Natural killer cell treated with Interleukin-12 subunit alpha and Interleukin-12 subunit beta and Interleukin-15 and Interleukin-18, amount 100 ng/mL, for 72 hours (primary cell): ENCODE measurements at regions not wholly inside any gene's neighbourhood (a gene's known extent, or its start where the extent isn't known, plus 50 kb on each side); places are given as distances from the start of the nearest gene placed in this dataset.
"Not testable (repeated sequence)": the region's sequence is repeated elsewhere in the genome, so short reads cannot be mapped to it uniquely, and the experiment has no call there.

Experiments used
- ATAC-seq, 2 donors: fragments of 150-1000 bp; cut with Tn5 transposase in 1 of 2; sonication (Bioruptor Pico), chemical (Tn5 transposase) in 1 of 2; 2 replicates each; pipeline ENCODE4 v1.10.0; 2021
- DNase-seq: peaks from one replicate; pipeline ENCODE4 v3.0.0; 2022; ENCODE audit warnings: low spot score
- H3K27ac Mint-ChIP-seq, 2 donors: 1 replicate in 1 of 2; 2 replicates in 1 of 2; pipeline ENCODE4 v1.8.0; 2022; ENCODE audit warnings: mixed read lengths in 2 of 2, mild to moderate bottlenecking in 1 of 2, moderate library complexity in 1 of 2
- H3K27me3 Mint-ChIP-seq, 2 donors: 1 replicate in 1 of 2; 2 replicates in 1 of 2; pipeline ENCODE4 v1.8.0; 2022; ENCODE audit warnings: mixed read lengths in 2 of 2
- H3K36me3 Mint-ChIP-seq: one replicate; pipeline ENCODE4 v1.8.0; 2022; ENCODE audit warnings: mixed read lengths
- H3K4me1 Mint-ChIP-seq, 2 donors: 1 replicate in 1 of 2; 2 replicates in 1 of 2; pipeline ENCODE4 v1.8.0; 2022; ENCODE audit warnings: low read depth in 2 of 2, mixed read lengths in 2 of 2, mild to moderate bottlenecking in 1 of 2
- H3K4me3 Mint-ChIP-seq: one replicate; pipeline ENCODE4 v1.8.0; 2022; ENCODE audit warnings: mixed read lengths
- H3K9me3 Mint-ChIP-seq: 2 replicates; pipeline ENCODE4 v1.8.0; 2022; ENCODE audit warnings: mixed read lengths

DNA sequence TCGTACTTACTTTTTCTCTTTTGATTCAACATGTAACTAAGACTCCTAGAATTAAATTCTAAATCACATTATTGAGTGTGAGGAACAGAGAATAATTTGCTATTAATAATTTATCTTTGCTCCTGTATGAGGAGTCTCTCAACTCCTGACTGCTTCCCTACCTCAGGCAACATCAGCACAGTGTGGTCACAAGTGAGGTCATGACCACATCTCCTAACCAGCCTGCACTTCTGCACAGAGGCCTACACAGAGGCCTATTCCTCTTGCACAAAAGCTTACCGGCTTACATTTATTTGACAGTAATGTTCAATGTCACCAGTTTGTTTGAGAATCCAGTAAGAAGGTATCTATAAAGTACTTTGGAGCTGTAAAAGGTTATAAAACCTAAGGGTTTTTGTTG lies 637.4 kb upstream of the MARCKS start:
- H3K27ac Mint-ChIP-seq, result no peak overlapping the region
- peaks cover 14% of the 10 kb centered on the region for H3K9me3 Mint-ChIP-seq
- no peaks in the 10 kb centered on the region for H3K4me1 Mint-ChIP-seq
- no peaks in the 10 kb centered on the region for H3K27me3 Mint-ChIP-seq
- ATAC-seq (no peak), DNase-seq (no peak)
- peaks cover 5% of the 10 kb centered on the region for H3K36me3 Mint-ChIP-seq
- no peak overlapping the region for H3K4me3 Mint-ChIP-seq

DNA sequence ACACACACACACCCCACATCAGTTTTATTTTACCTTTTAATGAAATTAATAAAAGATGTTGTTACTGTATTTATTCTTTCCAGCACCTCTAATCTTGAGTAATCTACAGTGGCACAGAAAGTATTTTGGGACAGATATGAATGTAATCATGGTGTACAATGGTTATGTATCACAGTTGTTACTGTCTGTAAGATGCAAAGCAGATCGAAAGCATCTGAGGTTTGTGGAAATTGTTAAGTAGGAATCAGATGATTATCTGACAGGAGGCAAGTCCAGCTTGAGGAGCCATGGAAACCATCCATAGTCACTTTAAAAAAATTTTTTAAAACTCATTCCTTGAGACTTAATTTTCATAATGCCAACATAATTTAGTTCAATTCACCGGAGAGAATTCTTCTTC lies 636.3 kb upstream of the MARCKS start:
- DNase-seq (no peak), ATAC-seq (no peak)
- Mint-ChIP-seq H3K9me3 (peaks cover 12% of the 10 kb centered on the region), H3K27me3 (no peaks in the 10 kb centered on the region), H3K27ac (no peak overlapping the region), H3K4me1 (no peaks in the 10 kb centered on the region), H3K36me3 (no peaks in the 10 kb centered on the region), H3K4me3 (no peak overlapping the region)

GRCh38 chr6:113221850-113222249 lies 635.3 kb upstream of the MARCKS start:
- Mint-ChIP-seq H3K4me3 (no peak overlapping the region), H3K27ac (no peak overlapping the region), H3K36me3 (no peaks in the 10 kb centered on the region), H3K9me3 (peaks cover 12% of the 10 kb centered on the region), H3K4me1 (no peaks in the 10 kb centered on the region), H3K27me3 (no peaks in the 10 kb centered on the region)
- DNase-seq, result no peak
- no peak for ATAC-seq

DNA sequence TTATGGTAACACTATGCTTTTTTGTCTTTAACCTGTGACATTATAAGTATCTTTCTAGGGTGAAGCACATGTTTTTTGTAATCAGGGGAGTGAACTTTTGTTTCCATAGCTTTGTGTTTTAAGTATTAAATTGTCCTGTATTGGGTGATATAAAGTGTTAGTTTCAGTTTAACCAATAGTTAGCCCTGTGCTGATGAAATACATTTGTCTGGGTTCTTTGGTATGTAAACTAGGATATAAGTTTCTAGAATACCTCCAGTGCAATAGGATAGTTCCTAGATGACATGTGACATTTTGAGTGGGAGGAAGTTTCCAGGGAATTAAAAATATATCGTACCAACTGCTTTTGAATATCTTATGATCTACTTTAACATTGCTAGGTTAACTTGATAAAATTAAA lies 611.0 kb upstream of the MARCKS start:
- no peak overlapping the region for H3K4me3 Mint-ChIP-seq
- H3K27ac Mint-ChIP-seq, result no peak overlapping the region
- no peak for DNase-seq
- no peaks in the 10 kb centered on the region for H3K36me3 Mint-ChIP-seq
- no peaks in the 10 kb centered on the region for H3K4me1 Mint-ChIP-seq
- peaks cover 11% of the 10 kb centered on the region for H3K9me3 Mint-ChIP-seq
- ATAC-seq, result no peak
- no peaks in the 10 kb centered on the region for H3K27me3 Mint-ChIP-seq

DNA sequence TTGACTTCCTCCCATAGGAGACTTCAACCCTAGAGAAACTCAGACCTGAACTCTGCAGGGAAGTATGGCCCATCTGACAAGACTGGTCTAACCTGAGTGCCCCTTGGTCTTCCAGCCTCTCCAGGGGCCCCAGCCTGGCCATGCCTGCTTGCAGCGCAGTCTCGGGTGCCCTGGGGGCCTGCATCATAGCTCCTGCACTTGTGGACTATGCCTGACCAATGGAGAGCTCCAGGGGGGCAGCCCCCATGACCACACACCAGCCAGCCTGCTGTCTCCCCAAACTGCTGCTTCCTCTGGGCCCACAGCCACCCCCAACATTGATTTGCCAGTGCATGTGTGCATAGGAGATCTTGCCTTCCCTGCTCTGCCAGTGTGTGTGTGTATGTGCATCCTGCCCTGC lies 608.6 kb upstream of the MARCKS start:
- ATAC-seq (peak in 1 of 2 donors; percentile 15), DNase-seq (no peak)
- no peak overlapping the region for H3K4me3 Mint-ChIP-seq
- no peaks in the 10 kb centered on the region for H3K36me3 Mint-ChIP-seq
- H3K4me1 Mint-ChIP-seq, result no peaks in the 10 kb centered on the region
- peaks cover 17% of the 10 kb centered on the region for H3K9me3 Mint-ChIP-seq
- no peaks in the 10 kb centered on the region for H3K27me3 Mint-ChIP-seq
- H3K27ac Mint-ChIP-seq, result no peak overlapping the region

- ATAC-seq, H3K4me1 Mint-ChIP-seq, H3K4me3 Mint-ChIP-seq, DNase-seq, H3K27ac Mint-ChIP-seq, H3K36me3 Mint-ChIP-seq, H3K27me3 Mint-ChIP-seq: not testable (repeated sequence)
- H3K9me3 Mint-ChIP-seq, result peaks cover 12% of the 10 kb centered on the region
Observed at GRCh38 chr6:113254194-113254593, 603.0 kb upstream of the MARCKS start.

DNA sequence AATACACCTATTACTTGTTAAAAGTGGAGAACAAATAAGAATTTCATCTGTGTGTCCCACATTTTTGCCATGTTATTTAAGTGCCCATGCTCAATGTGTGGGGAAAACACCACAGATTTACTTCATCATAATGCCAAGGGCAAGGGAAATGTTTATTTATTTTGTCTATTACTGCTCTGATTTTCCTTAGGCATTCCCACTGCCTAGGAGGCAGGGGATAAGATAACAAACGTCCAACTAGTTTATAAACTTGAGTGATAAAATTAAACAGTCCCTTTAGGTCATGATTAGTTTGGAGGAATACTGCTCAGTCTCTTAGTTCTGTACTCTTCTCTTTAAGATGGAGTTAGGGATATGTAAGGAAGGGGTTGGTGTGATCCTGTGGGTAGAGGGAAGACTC lies 598.4 kb upstream of the MARCKS start:
- H3K36me3 Mint-ChIP-seq, result no peaks in the 10 kb centered on the region
- no peak overlapping the region for H3K4me3 Mint-ChIP-seq
- no peaks in the 10 kb centered on the region for H3K27me3 Mint-ChIP-seq
- H3K27ac Mint-ChIP-seq, result no peak overlapping the region
- ATAC-seq (no peak), DNase-seq (no peak)
- H3K4me1 Mint-ChIP-seq, result no peaks in the 10 kb centered on the region
- H3K9me3 Mint-ChIP-seq, result peaks cover 7% of the 10 kb centered on the region

- ATAC-seq, result no peak
- peaks cover 9% of the 10 kb centered on the region for H3K36me3 Mint-ChIP-seq
- no peak overlapping the region for H3K27ac Mint-ChIP-seq
- no peaks in the 10 kb centered on the region for H3K4me1 Mint-ChIP-seq
- H3K27me3 Mint-ChIP-seq, result no peaks in the 10 kb centered on the region
- DNase-seq, result no peak
- H3K9me3 Mint-ChIP-seq, result peaks cover 10% of the 10 kb centered on the region
- H3K4me3 Mint-ChIP-seq, result no peak overlapping the region
Observed at GRCh38 chr6:113271437-113271836, 585.7 kb upstream of the MARCKS start.

DNA sequence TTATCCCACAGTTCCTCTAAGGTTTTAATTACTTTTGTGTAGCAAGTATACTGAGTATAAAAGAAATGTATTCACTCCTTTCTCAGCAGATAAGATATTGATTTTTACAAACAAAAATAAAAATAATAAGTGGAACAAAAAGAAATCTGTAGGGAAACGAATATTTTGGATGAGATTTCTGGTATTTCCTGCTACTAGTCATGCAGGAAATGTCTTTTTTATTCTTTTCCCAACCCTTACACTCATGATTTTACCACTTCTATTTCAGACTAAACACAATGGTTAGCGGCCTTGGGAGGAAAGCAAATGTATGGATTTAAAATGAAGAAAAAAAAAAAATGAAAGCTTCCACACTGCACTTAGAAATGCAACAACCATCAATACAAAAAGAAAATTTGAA lies 580.5 kb upstream of the MARCKS start:
- Mint-ChIP-seq H3K27me3 (no peaks in the 10 kb centered on the region), H3K36me3 (peaks cover 4% of the 10 kb centered on the region), H3K27ac (no peak overlapping the region), H3K9me3 (peaks cover 10% of the 10 kb centered on the region), H3K4me1 (no peaks in the 10 kb centered on the region), H3K4me3 (no peak overlapping the region)
- DNase-seq (no peak), ATAC-seq (no peak)

DNA sequence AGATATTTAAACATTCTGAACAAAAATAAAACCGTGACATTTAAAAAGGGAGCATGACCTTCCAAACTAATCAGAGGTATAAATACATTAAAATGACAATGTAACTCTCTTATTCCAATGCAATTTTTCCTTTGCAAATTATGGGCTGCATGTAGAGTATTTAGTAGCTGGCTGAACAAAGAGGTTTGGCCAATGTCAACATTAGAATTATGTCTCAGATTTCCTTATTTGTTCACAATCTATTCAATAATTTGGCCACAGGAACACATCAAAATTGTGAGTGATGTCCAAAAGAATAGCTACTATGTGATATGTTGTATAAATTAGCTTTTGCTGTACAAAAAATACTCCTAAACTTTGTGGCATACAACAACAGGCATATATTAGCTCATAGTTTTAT lies 580.0 kb upstream of the MARCKS start:
- Mint-ChIP-seq H3K36me3 (peaks cover 4% of the 10 kb centered on the region), H3K27ac (no peak overlapping the region), H3K4me3 (no peak overlapping the region), H3K4me1 (no peaks in the 10 kb centered on the region), H3K9me3 (peaks cover 10% of the 10 kb centered on the region), H3K27me3 (no peaks in the 10 kb centered on the region)
- ATAC-seq (no peak), DNase-seq (no peak)

DNA sequence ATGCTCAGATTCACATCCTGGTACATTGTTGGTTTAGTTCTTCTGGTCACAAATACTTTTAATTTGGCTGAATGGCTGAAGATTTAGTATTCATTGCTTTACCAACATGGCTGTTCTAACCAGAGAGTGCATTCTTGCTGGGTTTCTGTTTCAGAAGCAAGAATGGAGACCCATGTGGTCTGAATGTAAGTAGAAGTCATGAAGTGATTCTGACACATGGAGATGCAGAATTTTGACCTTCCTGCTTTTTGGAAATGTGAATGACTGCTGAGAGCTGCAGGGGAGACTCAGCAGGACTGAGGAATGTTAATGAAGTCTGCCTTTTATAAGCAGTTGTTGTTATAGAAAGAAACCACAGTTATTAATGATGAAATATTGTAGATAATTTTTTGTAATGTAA lies 576.1 kb upstream of the MARCKS start:
- H3K27ac Mint-ChIP-seq, result no peak overlapping the region
- DNase-seq, result no peak
- H3K9me3 Mint-ChIP-seq, result peaks cover 4% of the 10 kb centered on the region
- ATAC-seq, result no peak
- H3K36me3 Mint-ChIP-seq, result peaks cover 4% of the 10 kb centered on the region
- H3K4me1 Mint-ChIP-seq, result no peaks in the 10 kb centered on the region
- no peak overlapping the region for H3K4me3 Mint-ChIP-seq
- no peaks in the 10 kb centered on the region for H3K27me3 Mint-ChIP-seq

DNA sequence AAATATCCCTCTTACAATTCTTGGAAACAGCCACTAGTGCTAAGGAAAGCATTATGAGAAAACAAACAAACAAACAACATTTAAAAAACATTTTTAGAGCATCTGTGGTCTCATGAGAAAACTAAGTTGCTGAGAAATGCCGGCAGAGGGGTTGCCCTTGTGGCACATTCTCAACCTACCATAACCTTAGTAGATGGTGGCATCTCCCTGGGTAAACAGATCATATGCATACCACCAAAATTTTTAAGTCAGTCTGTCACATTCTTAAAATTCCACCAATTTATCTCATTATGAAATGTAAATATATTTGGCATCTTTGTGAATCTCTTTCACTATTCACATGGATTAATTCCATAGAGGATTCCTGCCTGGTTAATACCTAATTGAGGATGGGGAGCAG lies 575.7 kb upstream of the MARCKS start:
- Mint-ChIP-seq H3K27ac (no peak overlapping the region), H3K27me3 (no peaks in the 10 kb centered on the region), H3K9me3 (peaks cover 4% of the 10 kb centered on the region), H3K4me3 (no peak overlapping the region), H3K4me1 (no peaks in the 10 kb centered on the region), H3K36me3 (peaks cover 4% of the 10 kb centered on the region)
- no peak for DNase-seq
- ATAC-seq, result no peak

GRCh38 chr6:113287396-113287795 lies 569.7 kb upstream of the MARCKS start:
- Mint-ChIP-seq H3K4me3 (no peak overlapping the region), H3K9me3 (peaks cover 11% of the 10 kb centered on the region), H3K27ac (no peak overlapping the region), H3K27me3 (no peaks in the 10 kb centered on the region), H3K36me3 (no peaks in the 10 kb centered on the region), H3K4me1 (no peaks in the 10 kb centered on the region)
- DNase-seq, result no peak
- no peak for ATAC-seq

DNA sequence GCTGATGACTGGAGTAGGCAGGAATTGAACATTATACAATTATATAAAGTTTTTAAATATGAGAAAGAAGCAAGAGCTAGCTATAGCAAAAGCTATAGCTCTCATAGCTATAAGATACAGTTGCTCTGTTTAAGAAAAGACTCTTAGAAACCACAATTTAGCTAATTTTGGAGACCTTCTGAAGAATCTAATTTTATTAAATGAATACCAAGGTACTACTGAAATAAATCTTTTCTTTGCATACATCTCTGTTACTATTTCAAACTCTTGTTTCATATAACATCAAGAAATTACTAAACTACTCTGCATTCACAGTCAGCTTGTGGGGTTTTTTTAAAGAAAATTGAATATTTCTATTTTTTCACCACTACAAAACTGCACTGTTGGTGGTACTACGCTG lies 568.7 kb upstream of the MARCKS start:
- Mint-ChIP-seq H3K9me3 (peaks cover 11% of the 10 kb centered on the region), H3K27me3 (no peaks in the 10 kb centered on the region), H3K27ac (no peak overlapping the region), H3K36me3 (no peaks in the 10 kb centered on the region), H3K4me3 (no peak overlapping the region), H3K4me1 (no peaks in the 10 kb centered on the region)
- DNase-seq (no peak), ATAC-seq (no peak)

DNA sequence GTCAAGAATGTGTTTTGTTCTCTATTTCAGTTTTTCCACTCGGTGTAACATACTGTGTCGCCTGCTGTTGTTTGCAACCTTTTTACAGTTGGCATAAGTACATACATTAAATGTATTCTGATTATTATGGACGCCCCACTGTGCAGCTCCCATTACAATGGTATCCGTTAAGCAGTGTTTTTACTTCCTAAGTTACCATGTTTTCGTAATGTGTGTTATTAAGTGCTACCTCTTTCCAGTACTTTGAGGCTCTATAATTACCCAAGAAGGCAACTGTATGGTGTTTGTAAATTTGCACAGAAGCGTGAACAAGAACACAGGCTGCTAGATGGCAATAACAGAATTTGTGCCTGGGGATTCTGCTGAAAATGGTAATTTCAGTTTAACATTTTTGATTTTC lies 568.0 kb upstream of the MARCKS start:
- DNase-seq, result no peak
- Mint-ChIP-seq H3K27ac (no peak overlapping the region), H3K9me3 (peaks cover 11% of the 10 kb centered on the region), H3K27me3 (no peaks in the 10 kb centered on the region), H3K4me1 (no peaks in the 10 kb centered on the region), H3K36me3 (no peaks in the 10 kb centered on the region), H3K4me3 (no peak overlapping the region)
- ATAC-seq, result no peak
